ENCODE measurements at regions not wholly inside any gene's neighbourhood (a gene's known extent, or its start where the extent isn't known, plus 50 kb on each side); places are given as distances from the start of the nearest gene placed in this dataset.

- no peak for DNase-seq (ENCODE audit: low read depth)
- TF ChIP-seq CTCF (IDR thresholded peaks at IDR 0.05; ENCODE audit: insufficient read depth, low read length) = no peak
- H3K4me3 ChIP-seq (ENCODE audit: low read depth, low read length) = no peak overlapping the region
Measured at GRCh38 chr18:28855989-28856388, 679.1 kb upstream of the CDH2 start.

GRCh38 chr18:28855524-28855923, 678.6 kb upstream of the CDH2 start:
- DNase-seq (ENCODE audit: low read depth) = peak; percentile 86
- TF ChIP-seq CTCF (IDR thresholded peaks at IDR 0.05; ENCODE audit: insufficient read depth, low read length) = no peak
- no peak overlapping the region for H3K4me3 ChIP-seq (ENCODE audit: low read depth, low read length)

- TF ChIP-seq CTCF (IDR thresholded peaks at IDR 0.05; ENCODE audit: insufficient read depth, low read length) = no peak
- H3K4me3 ChIP-seq (ENCODE audit: low read depth, low read length) = no peak overlapping the region
- DNase-seq (ENCODE audit: low read depth) = peak; percentile 51
Measured at GRCh38 chr18:28854964-28855363, 678.0 kb upstream of the CDH2 start.

GRCh38 chr18:28846958-28847357, 670.0 kb upstream of the CDH2 start:
- no peak overlapping the region for H3K4me3 ChIP-seq (ENCODE audit: low read depth, low read length)
- no peak for DNase-seq (ENCODE audit: low read depth)
- no peak for TF ChIP-seq CTCF (IDR thresholded peaks at IDR 0.05; ENCODE audit: insufficient read depth, low read length)

GRCh38 chr18:28837100-28837499, 660.2 kb upstream of the CDH2 start:
- H3K4me3 ChIP-seq (ENCODE audit: low read depth, low read length) = no peak overlapping the region
- TF ChIP-seq CTCF (IDR thresholded peaks at IDR 0.05; ENCODE audit: insufficient read depth, low read length) = no peak
- no peak for DNase-seq (ENCODE audit: low read depth)

GRCh38 chr18:28834889-28835288, 658.0 kb upstream of the CDH2 start:
- TF ChIP-seq CTCF (IDR thresholded peaks at IDR 0.05; ENCODE audit: insufficient read depth, low read length) = no peak
- DNase-seq (ENCODE audit: low read depth) = peak; percentile 77
- no peak overlapping the region for H3K4me3 ChIP-seq (ENCODE audit: low read depth, low read length)

GRCh38 chr18:28831908-28832307, 655.0 kb upstream of the CDH2 start:
- H3K4me3 ChIP-seq (ENCODE audit: low read depth, low read length) = no peak overlapping the region
- no peak for DNase-seq (ENCODE audit: low read depth)
- no peak for TF ChIP-seq CTCF (IDR thresholded peaks at IDR 0.05; ENCODE audit: insufficient read depth, low read length)
